ENCODE measurements at regions not wholly inside any gene's neighbourhood (a gene's known extent, or its start where the extent isn't known, plus 50 kb on each side); places are given as distances from the start of the nearest gene placed in this dataset.

GRCh38 chr1:175882192-175882591 lies 138.8 kb upstream of the TNR start:
- 89% methylated on average over 1 of the region's 1 CpG for WGBS
- H3K4me3 ChIP-seq (ENCODE audit: low read length) = no peak overlapping the region
- ATAC-seq (no peak), DNase-seq (no peak)
- no peaks in the 10 kb centered on the region for H3K4me1 ChIP-seq (ENCODE audit: control insufficient read depth, insufficient read depth, low read length)
- H3K27ac ChIP-seq (ENCODE audit: low read length) = no peak overlapping the region
- no peaks in the 10 kb centered on the region for H3K9me3 ChIP-seq (ENCODE audit: control insufficient read depth, low read length)
- intact Hi-C loops (cut with DNase I) = loop anchor here in 2 of 4 donors (10.0 kb wide), 2 partner anchors 397 to 507 kb away; no protein-coding TSS in a partner anchor
- H3K27me3 ChIP-seq (ENCODE audit: control insufficient read depth, insufficient read depth) = no peaks in the 10 kb centered on the region

- Histone ChIP-seq H3K4me3 (ENCODE audit: low read length) (no peak overlapping the region), H3K4me1 (ENCODE audit: control insufficient read depth, insufficient read depth, low read length) (no peaks in the 10 kb centered on the region), H3K27ac (ENCODE audit: low read length) (no peak overlapping the region), H3K27me3 (ENCODE audit: control insufficient read depth, insufficient read depth) (no peaks in the 10 kb centered on the region), H3K9me3 (ENCODE audit: control insufficient read depth, low read length) (no peaks in the 10 kb centered on the region)
- 46% methylated on average over 8 of the region's 8 CpGs for WGBS
- DNase-seq (no peak), ATAC-seq (no peak)
- intact Hi-C loops (cut with DNase I) = loop anchor here in 2 of 4 donors (10.0 kb wide), 2 partner anchors 397 to 507 kb away; no protein-coding TSS in a partner anchor
Observed at GRCh38 chr1:175881246-175881976, 138.0 kb upstream of the TNR start.

- ATAC-seq = no peak
- no peak for DNase-seq
- H3K27me3 ChIP-seq (ENCODE audit: control insufficient read depth, insufficient read depth) = no peaks in the 10 kb centered on the region
- 88% methylated on average over 8 of the region's 8 CpGs for WGBS
- no peaks in the 10 kb centered on the region for H3K9me3 ChIP-seq (ENCODE audit: control insufficient read depth, low read length)
- no peaks in the 10 kb centered on the region for H3K4me1 ChIP-seq (ENCODE audit: control insufficient read depth, insufficient read depth, low read length)
- intact Hi-C loops (cut with DNase I) = no loop called here
- no peak overlapping the region for H3K27ac ChIP-seq (ENCODE audit: low read length)
- no peak overlapping the region for H3K4me3 ChIP-seq (ENCODE audit: low read length)
Observed at GRCh38 chr1:175878775-175879174, 135.4 kb upstream of the TNR start.

DNA sequence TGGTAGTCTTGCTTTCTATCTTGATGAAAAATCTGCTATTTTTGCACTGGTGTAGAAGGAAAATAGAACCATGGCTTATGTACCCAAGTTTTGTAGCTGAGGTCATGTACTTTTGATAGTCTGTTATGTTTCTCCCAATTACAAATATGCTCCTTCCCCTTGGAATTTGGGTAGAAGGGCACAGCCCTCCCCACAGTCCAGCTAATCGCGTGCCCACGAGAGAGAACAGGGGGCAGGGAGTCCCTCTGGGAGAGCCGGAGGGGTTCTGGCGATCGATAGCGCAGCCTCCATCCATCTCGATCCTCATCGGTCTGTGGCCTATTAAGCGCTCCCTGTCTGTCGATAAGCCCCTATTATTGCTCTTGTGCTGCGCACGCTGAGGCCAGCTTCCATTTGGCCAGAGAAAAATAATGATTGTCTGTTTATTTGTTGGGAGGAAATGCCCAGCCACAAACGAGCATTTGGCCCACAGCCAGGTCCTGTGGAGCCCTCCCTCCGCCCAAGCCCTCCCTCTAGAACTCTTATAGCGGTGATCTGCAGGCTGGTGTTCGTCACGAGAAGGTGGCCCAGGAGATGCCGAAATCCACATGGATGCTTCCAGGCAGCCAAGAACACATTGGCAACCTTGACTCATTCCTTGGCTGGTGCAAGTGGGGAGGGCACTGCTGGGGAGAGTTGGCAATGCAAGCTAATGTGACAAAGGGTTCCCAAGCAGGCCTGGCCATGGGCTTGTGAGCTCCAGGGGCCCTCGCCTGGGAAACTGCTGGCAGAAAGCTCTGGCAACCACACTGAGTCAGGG lies 134.7 kb upstream of the TNR start:
- 84% methylated on average over 20 of the region's 20 CpGs for WGBS
- Histone ChIP-seq H3K9me3 (ENCODE audit: control insufficient read depth, low read length) (no peaks in the 10 kb centered on the region), H3K27ac (ENCODE audit: low read length) (no peak overlapping the region), H3K4me1 (ENCODE audit: control insufficient read depth, insufficient read depth, low read length) (no peaks in the 10 kb centered on the region), H3K4me3 (ENCODE audit: low read length) (no peak overlapping the region), H3K27me3 (ENCODE audit: control insufficient read depth, insufficient read depth) (no peaks in the 10 kb centered on the region)
- no peak for DNase-seq
- ATAC-seq = no peak
- intact Hi-C loops (cut with DNase I) = no loop called here

DNA sequence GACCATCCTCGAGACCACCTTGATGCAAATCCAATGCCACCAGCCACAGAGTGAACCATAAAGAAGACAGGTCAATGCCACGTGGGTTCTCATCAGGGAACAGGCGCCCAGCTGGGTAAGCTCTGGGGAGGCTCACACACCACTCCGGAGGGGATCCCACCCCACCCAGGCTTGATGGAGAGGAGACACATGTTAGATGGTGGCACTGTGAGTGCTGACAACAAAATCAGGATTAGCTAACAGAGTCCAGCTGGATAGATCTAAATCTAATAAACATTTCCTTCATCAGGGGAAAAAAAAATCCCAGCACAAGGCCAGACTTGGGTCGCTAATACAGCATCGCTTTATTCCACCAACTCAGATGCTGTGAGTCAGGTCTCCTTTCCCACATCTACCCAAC lies 132.2 kb upstream of the TNR start:
- WGBS = 89% methylated on average over 6 of the region's 6 CpGs

GRCh38 chr1:175874081-175874480 lies 130.7 kb upstream of the TNR start:
- Histone ChIP-seq H3K4me3 (ENCODE audit: low read length) (no peak overlapping the region), H3K27ac (ENCODE audit: low read length) (no peak overlapping the region), H3K4me1 (ENCODE audit: control insufficient read depth, insufficient read depth, low read length) (no peaks in the 10 kb centered on the region), H3K9me3 (ENCODE audit: control insufficient read depth, low read length) (no peaks in the 10 kb centered on the region), H3K27me3 (ENCODE audit: control insufficient read depth, insufficient read depth) (no peaks in the 10 kb centered on the region)
- DNase-seq (no peak), ATAC-seq (no peak)
- WGBS = 91% methylated on average over 2 of the region's 2 CpGs
- intact Hi-C loops (cut with DNase I) = no loop called here

More for the DNA sequence above, 132.2 kb upstream of the TNR start:
- no peaks in the 10 kb centered on the region for H3K4me1 ChIP-seq (ENCODE audit: control insufficient read depth, insufficient read depth, low read length)
- ATAC-seq (no peak), DNase-seq (no peak)
- H3K27ac ChIP-seq (ENCODE audit: low read length) = no peak overlapping the region
- H3K4me3 ChIP-seq (ENCODE audit: low read length) = no peak overlapping the region
- intact Hi-C loops (cut with DNase I) = no loop called here
- H3K9me3 ChIP-seq (ENCODE audit: control insufficient read depth, low read length) = no peaks in the 10 kb centered on the region
- no peaks in the 10 kb centered on the region for H3K27me3 ChIP-seq (ENCODE audit: control insufficient read depth, insufficient read depth)

DNA sequence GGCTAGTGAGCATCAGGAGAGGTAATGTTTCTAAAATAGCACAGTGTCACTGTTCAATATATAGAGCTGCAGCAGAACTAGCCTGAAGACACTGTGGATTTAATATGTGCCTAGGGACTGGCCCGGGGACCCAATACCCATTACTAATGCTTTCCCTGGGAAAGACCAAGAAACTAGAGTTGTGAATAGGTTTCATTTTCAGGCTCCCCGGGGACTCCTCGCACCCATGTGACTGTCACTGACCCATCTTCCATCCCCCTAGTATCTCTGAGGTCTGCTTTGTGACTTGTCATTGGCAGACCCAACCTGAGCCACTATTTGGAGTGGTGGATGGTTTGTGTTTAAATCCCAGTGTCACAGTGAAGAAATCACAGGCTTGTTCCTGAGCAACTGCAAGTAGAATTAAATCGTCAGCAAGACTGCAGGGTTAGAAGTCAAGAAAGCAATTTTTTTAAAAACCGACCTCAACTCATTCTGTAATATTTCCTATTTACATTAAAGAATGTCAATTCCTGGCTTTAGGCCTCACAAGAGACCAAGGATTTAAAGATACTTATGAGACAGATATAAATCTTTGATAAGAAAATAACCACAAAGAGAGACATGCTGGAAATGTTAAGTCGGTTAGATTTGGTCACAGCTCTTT lies 130.0 kb upstream of the TNR start:
- intact Hi-C loops (cut with DNase I) = no loop called here
- no peak overlapping the region for H3K4me3 ChIP-seq (ENCODE audit: low read length)
- no peak overlapping the region for H3K27ac ChIP-seq (ENCODE audit: low read length)
- no peaks in the 10 kb centered on the region for H3K9me3 ChIP-seq (ENCODE audit: control insufficient read depth, low read length)
- ATAC-seq (no peak), DNase-seq (no peak)
- 67% methylated on average over 6 of the region's 6 CpGs for WGBS
- no peaks in the 10 kb centered on the region for H3K27me3 ChIP-seq (ENCODE audit: control insufficient read depth, insufficient read depth)
- H3K4me1 ChIP-seq (ENCODE audit: control insufficient read depth, insufficient read depth, low read length) = no peaks in the 10 kb centered on the region

DNA sequence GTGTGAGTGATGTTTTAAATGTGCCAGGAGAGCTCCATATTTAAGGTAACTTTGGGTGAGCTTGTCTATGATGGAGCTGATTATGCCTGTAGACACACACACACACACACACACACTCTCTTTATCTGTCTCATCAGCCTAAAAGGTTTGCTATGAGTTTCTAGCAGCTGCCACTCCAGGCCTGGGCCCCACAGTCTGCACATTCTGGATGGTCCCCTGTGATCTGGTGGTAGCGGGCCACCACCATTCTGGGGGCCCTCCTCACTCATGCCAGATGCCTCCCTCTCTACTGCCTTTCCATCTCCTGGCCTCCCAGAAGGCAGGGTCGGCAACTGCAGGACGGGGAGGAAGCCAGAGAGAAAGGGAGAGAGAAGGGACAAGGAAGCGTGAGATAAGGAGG lies 129.2 kb upstream of the TNR start:
- intact Hi-C loops (cut with DNase I) = no loop called here
- no peaks in the 10 kb centered on the region for H3K4me1 ChIP-seq (ENCODE audit: control insufficient read depth, insufficient read depth, low read length)
- DNase-seq (no peak), ATAC-seq (no peak)
- no peak overlapping the region for H3K27ac ChIP-seq (ENCODE audit: low read length)
- WGBS = 75% methylated on average over 4 of the region's 4 CpGs
- H3K27me3 ChIP-seq (ENCODE audit: control insufficient read depth, insufficient read depth) = no peaks in the 10 kb centered on the region
- no peaks in the 10 kb centered on the region for H3K9me3 ChIP-seq (ENCODE audit: control insufficient read depth, low read length)
- H3K4me3 ChIP-seq (ENCODE audit: low read length) = no peak overlapping the region

DNA sequence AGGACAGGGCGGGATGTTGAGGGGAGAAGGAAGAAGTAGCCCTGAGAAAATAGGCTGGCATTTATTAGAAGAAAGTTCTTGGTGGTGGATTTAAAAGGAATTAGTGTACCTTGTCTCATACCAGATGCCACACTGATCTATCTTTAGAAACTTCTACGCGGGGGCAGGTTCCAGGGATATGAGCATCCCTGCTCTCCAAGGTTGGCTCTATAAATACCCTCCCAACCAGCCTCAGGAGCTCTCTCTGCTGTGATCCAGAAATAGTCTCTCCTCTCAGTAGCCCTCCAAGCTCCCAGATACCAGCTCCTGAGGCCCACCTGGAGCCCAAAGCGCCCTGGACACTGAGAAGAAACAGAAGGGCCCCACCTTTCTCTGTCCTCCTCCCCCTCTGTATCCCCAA lies 128.3 kb upstream of the TNR start:
- ATAC-seq (no peak), DNase-seq (no peak)
- 72% methylated on average over 4 of the region's 4 CpGs for WGBS
- Histone ChIP-seq H3K4me1 (ENCODE audit: control insufficient read depth, insufficient read depth, low read length) (no peaks in the 10 kb centered on the region), H3K27ac (ENCODE audit: low read length) (no peak overlapping the region), H3K9me3 (ENCODE audit: control insufficient read depth, low read length) (no peaks in the 10 kb centered on the region), H3K4me3 (ENCODE audit: low read length) (no peak overlapping the region), H3K27me3 (ENCODE audit: control insufficient read depth, insufficient read depth) (no peaks in the 10 kb centered on the region)
- intact Hi-C loops (cut with DNase I) = no loop called here

DNA sequence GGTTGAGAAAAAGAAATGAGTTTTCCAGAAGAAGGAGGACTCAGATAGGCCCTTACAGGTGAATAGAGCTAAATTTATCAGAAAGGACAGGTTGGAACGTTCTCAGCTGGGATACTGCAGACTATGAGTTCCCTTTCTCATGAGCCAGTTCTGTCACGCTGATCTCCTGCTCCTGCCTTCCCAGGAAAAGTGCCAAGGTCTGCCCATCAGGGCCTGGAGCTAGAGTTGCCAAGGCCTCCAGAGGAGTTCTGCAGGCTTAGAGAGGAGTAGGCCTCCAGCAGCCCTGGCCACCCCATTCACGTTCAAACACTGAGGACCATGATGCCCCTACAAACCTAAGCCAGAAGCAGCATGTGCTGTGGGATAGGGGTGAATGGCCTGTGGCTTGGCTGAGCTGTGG lies 126.8 kb upstream of the TNR start:
- Histone ChIP-seq H3K9me3 (ENCODE audit: control insufficient read depth, low read length) (no peaks in the 10 kb centered on the region), H3K4me3 (ENCODE audit: low read length) (no peak overlapping the region), H3K4me1 (ENCODE audit: control insufficient read depth, insufficient read depth, low read length) (no peaks in the 10 kb centered on the region), H3K27ac (ENCODE audit: low read length) (no peak overlapping the region), H3K27me3 (ENCODE audit: control insufficient read depth, insufficient read depth) (no peaks in the 10 kb centered on the region)
- intact Hi-C loops (cut with DNase I) = no loop called here
- ATAC-seq = no peak
- 59% methylated on average over 3 of the region's 3 CpGs for WGBS
- DNase-seq = no peak

DNA sequence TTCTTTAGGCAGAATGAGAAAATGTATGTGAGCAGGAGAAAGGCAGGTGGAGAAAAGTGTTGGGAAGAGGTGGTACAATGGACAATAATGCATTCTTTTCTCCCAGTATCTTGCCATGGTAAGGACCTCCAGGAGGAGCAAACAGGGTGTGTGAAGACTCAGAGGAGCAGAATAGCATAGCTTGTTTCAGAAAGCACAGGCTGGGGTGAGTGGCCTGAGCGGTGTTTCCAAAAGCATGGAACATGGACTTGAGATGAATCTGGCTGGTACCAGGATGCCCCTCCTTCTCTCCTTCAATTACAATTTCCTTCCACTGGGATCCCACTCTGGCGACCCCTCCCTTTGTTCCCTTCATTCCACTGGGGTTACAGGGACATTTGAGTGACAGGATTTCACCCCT lies 123.4 kb upstream of the TNR start:
- H3K4me1 ChIP-seq (ENCODE audit: control insufficient read depth, insufficient read depth, low read length) = no peaks in the 10 kb centered on the region
- no peaks in the 10 kb centered on the region for H3K9me3 ChIP-seq (ENCODE audit: control insufficient read depth, low read length)
- no peak for DNase-seq
- no peak overlapping the region for H3K4me3 ChIP-seq (ENCODE audit: low read length)
- 69% methylated on average over 2 of the region's 2 CpGs for WGBS
- no peaks in the 10 kb centered on the region for H3K27me3 ChIP-seq (ENCODE audit: control insufficient read depth, insufficient read depth)
- ATAC-seq = no peak
- H3K27ac ChIP-seq (ENCODE audit: low read length) = no peak overlapping the region
- intact Hi-C loops (cut with DNase I) = no loop called here

Measured in right cardiac atrium (tissue), 5 donors.